Nephron (organoid): ENCODE measurements at regions not wholly inside any gene's neighbourhood (a gene's known extent, or its start where the extent isn't known, plus 50 kb on each side); places are given as distances from the start of the nearest gene placed in this dataset.

ENCODE experiments used
- H3K27ac Mint-ChIP-seq, 3 experiments: 2 replicates each; pipeline ENCODE4 v1.8.0; 2020; ENCODE audit warnings: mixed read lengths in 3 of 3, mild to moderate bottlenecking in 2 of 3, moderate library complexity in 1 of 3
- H3K27me3 Mint-ChIP-seq: 2 replicates; pipeline ENCODE4 v1.8.0; 2021; ENCODE audit warnings: low read depth, mild to moderate bottlenecking, moderate library complexity, mixed read lengths
- H3K36me3 Mint-ChIP-seq: 2 replicates; pipeline ENCODE4 v1.8.0; 2020; ENCODE audit warnings: low read depth, mixed read lengths
- H3K4me1 Mint-ChIP-seq: 2 replicates; pipeline ENCODE4 v1.8.0; 2020; ENCODE audit warnings: mixed read lengths
- H3K4me3 Mint-ChIP-seq, 3 experiments: 2 replicates each; pipeline ENCODE4 v1.8.0; 2020; ENCODE audit warnings: mild to moderate bottlenecking in 3 of 3, mixed read lengths in 3 of 3, moderate library complexity in 2 of 3
- H3K9me3 Mint-ChIP-seq: 2 replicates; pipeline ENCODE4 v1.8.0; 2020; ENCODE audit warnings: mixed read lengths
- CTCF ChIP-seq, 3 experiments: fragments of 200-600 bp; sonication (generic); IDR thresholded peaks; one replicate each; pipeline ENCODE4 v1.5.0; 2021; ENCODE audit warnings: antibody characterized with exemption in 3 of 3; ENCODE audit not compliant: unreplicated experiment in 3 of 3

- Mint-ChIP-seq H3K4me3 (no peak overlapping the region), H3K27me3 (no peaks in the 10 kb centered on the region), H3K36me3 (no peaks in the 10 kb centered on the region), H3K27ac (no peak overlapping the region), H3K4me1 (no peaks in the 10 kb centered on the region), H3K9me3 (no peaks in the 10 kb centered on the region)
- no peak for TF ChIP-seq CTCF (IDR thresholded peaks at IDR 0.05; ENCODE audit: unreplicated experiment in 3 of 3)
Observed at GRCh38 chrX:25667681-25668080, 470.5 kb upstream of the MAGEB18 start.

GRCh38 chrX:25674776-25675175 is 463.4 kb upstream of the MAGEB18 start:
- H3K27ac Mint-ChIP-seq = no peak overlapping the region
- no peaks in the 10 kb centered on the region for H3K36me3 Mint-ChIP-seq
- no peaks in the 10 kb centered on the region for H3K9me3 Mint-ChIP-seq
- no peak overlapping the region for H3K4me3 Mint-ChIP-seq
- H3K4me1 Mint-ChIP-seq = no peaks in the 10 kb centered on the region
- H3K27me3 Mint-ChIP-seq = no peaks in the 10 kb centered on the region
- no peak for TF ChIP-seq CTCF (IDR thresholded peaks at IDR 0.05; ENCODE audit: unreplicated experiment in 3 of 3)

GRCh38 chrX:25701876-25702275 is 436.3 kb upstream of the MAGEB18 start:
- Mint-ChIP-seq H3K27me3 (no peaks in the 10 kb centered on the region), H3K27ac (no peak overlapping the region), H3K36me3 (no peaks in the 10 kb centered on the region), H3K4me3 (no peak overlapping the region), H3K9me3 (peaks cover 24% of the 10 kb centered on the region), H3K4me1 (no peaks in the 10 kb centered on the region)
- TF ChIP-seq CTCF (IDR thresholded peaks at IDR 0.05; ENCODE audit: unreplicated experiment in 3 of 3) = no peak

- H3K9me3 Mint-ChIP-seq = no peaks in the 10 kb centered on the region
- H3K36me3 Mint-ChIP-seq = no peaks in the 10 kb centered on the region
- H3K27ac Mint-ChIP-seq = no peak overlapping the region
- no peaks in the 10 kb centered on the region for H3K4me1 Mint-ChIP-seq
- no peak for TF ChIP-seq CTCF (IDR thresholded peaks at IDR 0.05; ENCODE audit: unreplicated experiment in 3 of 3)
- H3K27me3 Mint-ChIP-seq = no peaks in the 10 kb centered on the region
- no peak overlapping the region for H3K4me3 Mint-ChIP-seq
Observed at GRCh38 chrX:25717122-25717521, 421.0 kb upstream of the MAGEB18 start.

GRCh38 chrX:25721564-25721963 is 416.6 kb upstream of the MAGEB18 start:
- Mint-ChIP-seq H3K27me3 (no peaks in the 10 kb centered on the region), H3K4me3 (no peak overlapping the region), H3K27ac (no peak overlapping the region), H3K4me1 (no peaks in the 10 kb centered on the region), H3K36me3 (no peaks in the 10 kb centered on the region), H3K9me3 (no peaks in the 10 kb centered on the region)
- peak; percentile 24 to 48 (median 33) for TF ChIP-seq CTCF (IDR thresholded peaks at IDR 0.05; ENCODE audit: unreplicated experiment in 3 of 3)

- no peak for TF ChIP-seq CTCF (IDR thresholded peaks at IDR 0.05; ENCODE audit: unreplicated experiment in 3 of 3)
- Mint-ChIP-seq H3K9me3 (peaks cover 2% of the 10 kb centered on the region), H3K4me3 (no peak overlapping the region), H3K36me3 (no peaks in the 10 kb centered on the region), H3K27me3 (no peaks in the 10 kb centered on the region), H3K27ac (no peak overlapping the region), H3K4me1 (no peaks in the 10 kb centered on the region)
Observed at GRCh38 chrX:25726539-25726938, 411.6 kb upstream of the MAGEB18 start.
